ENCODE measurements at regions not wholly inside any gene's neighbourhood (a gene's known extent, or its start where the extent isn't known, plus 50 kb on each side); places are given as distances from the start of the nearest gene placed in this dataset.

DNA sequence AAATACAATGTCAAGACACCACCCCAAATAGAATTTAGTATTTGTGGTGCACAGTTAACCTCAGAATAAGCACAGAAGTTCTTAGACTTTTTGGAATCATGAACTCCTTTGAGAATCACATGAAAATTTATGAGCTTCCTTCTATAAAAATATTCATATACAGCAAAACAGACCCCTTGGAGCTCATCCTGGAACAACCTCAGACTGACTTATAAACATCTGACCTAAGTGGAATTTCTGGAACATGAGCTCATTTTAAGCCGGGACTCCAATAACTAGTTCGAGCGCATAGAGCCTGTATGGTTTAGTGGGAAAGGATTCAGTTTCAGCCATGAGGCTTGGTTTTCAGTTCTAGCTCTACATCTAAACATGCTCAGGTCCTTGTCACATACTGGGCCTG, 192.3 kb downstream of the DEPDC1B start:
- TF ChIP-seq, protein P1, sequence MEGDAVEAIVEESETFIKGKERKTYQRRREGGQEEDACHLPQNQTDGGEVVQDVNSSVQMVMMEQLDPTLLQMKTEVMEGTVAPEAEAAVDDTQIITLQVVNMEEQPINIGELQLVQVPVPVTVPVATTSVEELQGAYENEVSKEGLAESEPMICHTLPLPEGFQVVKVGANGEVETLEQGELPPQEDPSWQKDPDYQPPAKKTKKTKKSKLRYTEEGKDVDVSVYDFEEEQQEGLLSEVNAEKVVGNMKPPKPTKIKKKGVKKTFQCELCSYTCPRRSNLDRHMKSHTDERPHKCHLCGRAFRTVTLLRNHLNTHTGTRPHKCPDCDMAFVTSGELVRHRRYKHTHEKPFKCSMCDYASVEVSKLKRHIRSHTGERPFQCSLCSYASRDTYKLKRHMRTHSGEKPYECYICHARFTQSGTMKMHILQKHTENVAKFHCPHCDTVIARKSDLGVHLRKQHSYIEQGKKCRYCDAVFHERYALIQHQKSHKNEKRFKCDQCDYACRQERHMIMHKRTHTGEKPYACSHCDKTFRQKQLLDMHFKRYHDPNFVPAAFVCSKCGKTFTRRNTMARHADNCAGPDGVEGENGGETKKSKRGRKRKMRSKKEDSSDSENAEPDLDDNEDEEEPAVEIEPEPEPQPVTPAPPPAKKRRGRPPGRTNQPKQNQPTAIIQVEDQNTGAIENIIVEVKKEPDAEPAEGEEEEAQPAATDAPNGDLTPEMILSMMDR (IDR thresholded peaks at IDR 0.05; ENCODE audit: borderline replicate concordance, insufficient read depth, low read depth, low read length), result no peak
- no peak overlapping the region for H3K4me3 ChIP-seq (ENCODE audit: low read depth, low read length)

DNA sequence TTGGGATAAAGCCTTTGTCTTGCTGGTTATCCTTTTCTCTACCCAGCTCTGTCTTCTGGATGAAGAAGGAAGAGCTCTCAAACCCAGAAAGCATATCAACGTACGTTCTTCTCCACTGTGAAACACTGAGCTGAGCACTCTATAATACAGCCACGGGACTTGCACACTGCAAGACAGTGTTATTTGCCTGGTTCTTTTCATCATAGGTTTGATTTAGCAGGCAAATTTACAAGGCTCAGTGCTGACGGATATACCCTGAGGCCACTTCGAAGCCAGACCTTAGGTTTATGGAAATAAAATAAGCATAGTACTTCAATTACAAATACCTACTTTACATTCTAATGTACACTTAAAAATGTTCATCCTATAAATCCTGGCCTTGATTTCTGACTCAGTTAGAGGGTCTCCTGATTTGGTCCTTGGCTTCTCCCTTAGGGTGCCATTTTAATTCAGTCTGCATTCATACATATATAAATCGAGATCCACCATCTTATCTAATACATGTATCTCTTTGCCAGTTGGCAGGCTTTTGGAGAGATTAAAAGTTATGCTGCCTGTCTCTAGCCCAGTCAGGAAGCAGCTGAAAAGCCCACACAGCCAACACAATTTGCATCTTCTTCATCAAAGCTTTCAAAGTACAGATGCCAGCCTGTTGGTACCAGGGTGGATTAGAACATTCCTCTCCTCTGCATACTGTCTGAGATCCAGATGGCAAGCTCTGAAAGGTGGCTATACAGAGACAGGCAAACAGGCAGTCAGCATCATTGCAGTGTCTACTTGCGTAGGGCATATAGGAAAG, 194.4 kb downstream of the DEPDC1B start:
- no peak overlapping the region for H3K4me3 ChIP-seq (ENCODE audit: low read depth, low read length)
- TF ChIP-seq, protein P1 (IDR thresholded peaks at IDR 0.05; ENCODE audit: borderline replicate concordance, insufficient read depth, low read depth, low read length), result no peak

DNA sequence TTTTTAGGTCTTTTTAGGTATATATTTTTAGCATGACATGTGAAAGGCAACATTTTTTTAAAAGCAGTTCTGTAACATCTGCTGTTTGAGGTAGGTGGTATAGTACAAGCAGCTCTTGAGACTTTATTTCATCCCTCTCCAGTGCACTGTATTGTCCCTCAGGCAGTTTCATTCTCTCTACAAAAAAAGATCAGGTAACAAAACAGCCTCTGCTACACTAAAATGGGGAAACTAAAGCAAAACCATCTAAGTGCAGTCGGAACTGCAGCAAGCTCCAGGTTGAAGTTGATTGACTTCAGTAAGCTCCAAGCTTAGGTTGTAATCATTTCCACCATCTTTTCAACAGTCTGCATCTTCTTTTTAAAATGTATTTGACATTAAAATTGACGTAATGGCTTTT, 195.6 kb downstream of the DEPDC1B start:
- TF ChIP-seq, protein P1 (IDR thresholded peaks at IDR 0.05; ENCODE audit: borderline replicate concordance, insufficient read depth, low read depth, low read length), result no peak
- H3K4me3 ChIP-seq (ENCODE audit: low read depth, low read length), result no peak overlapping the region

DNA sequence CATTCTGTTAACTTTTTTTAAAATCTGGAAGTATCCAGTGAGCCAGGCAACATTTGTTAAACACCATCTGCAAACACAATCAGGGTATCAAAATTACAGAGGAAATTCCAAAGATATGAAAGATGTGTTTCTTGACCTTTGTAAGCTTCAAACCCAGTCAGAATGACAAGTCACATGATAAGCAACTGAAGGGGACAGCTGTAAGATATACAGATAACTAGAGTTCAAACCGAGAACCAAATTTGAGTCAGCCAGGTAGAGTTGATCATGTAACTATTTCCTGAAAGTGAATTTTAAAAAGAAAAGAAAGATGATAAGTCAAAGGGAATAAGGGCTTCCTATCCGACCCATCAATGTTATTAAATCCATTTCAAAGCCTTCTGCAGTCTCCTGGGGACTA, 196.2 kb downstream of the DEPDC1B start:
- TF ChIP-seq, protein P1 (IDR thresholded peaks at IDR 0.05; ENCODE audit: borderline replicate concordance, insufficient read depth, low read depth, low read length), result no peak
- H3K4me3 ChIP-seq (ENCODE audit: low read depth, low read length), result no peak overlapping the region

DNA sequence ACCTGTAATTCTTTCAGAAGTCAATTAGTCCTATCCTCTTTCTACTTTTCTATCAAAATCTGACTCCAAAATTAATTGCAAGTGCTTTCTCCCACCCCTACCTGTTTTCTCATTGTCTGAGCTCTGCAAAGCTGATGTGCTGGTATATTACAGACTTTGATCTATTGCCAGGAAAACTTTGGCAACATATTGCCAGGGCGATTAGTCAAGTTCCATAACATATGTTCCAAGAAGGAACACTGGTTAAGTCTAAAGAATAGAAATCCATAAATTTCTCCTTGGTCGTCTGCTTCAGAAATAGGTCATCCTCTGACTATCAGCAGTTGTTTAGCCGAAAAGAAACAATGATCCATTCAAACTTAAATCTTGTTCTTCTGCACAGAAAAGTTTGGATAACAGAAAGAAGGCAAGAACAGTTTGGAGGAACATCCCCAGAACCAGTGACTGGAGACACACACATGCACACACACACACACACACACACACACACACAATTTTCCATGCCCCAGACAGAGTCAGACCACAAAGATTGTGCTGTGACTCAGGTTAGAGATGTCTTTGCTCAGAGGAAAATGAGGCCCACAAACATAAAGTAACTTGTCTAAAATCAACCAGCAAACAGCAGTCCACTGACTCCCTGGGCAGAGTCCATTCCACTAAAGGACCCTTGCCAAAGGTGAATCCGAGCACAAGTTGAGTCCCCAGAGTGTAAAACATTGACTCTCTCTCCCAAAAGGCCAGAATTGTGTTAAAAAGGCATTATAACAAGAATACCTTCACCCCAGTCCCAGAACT, 202.1 kb downstream of the DEPDC1B start:
- H3K4me3 ChIP-seq (ENCODE audit: low read depth, low read length), result no peak overlapping the region
- TF ChIP-seq, protein P1 (IDR thresholded peaks at IDR 0.05; ENCODE audit: borderline replicate concordance, insufficient read depth, low read depth, low read length), result no peak

DNA sequence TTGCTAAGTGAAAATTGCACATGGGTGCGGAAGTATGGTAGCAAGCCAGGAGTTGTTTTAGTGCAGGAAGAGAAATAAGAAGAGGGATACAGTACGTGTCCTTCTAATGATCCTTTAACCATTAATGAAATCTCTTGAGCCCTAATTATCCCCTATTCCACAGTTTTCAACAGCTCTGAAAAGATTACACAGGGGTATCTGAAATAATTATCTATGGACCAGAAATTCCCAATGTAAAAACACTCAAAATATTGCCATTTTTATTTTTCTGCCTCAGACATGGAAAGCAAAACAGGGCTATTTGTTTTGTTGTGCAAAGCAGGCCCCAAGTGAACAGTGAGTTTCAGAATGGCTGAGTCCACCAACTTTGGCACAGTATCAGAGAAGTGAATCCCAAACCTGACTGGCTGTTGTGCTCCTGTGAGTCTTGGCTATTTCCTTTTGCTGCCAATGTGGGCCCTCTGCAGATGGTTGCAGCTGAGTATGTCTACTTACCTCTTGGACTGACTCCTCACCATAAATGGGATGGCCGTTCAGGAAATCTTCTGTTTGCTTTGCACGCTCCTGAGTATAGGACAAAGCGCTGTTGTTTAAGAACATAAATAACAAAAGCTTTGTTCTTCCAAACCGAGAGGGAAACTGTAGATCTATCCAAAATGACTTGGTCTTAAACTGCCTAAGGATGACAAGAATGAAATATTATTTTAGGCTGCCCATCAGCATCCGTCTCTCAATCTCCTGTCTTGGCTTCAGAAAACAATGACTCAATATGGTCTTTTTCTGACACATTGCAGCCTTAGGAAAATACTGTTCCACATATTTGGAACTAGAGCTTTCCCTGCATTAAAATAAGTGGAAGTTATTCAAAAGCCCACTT, 204.1 kb downstream of the DEPDC1B start:
- no peak overlapping the region for H3K4me3 ChIP-seq (ENCODE audit: low read depth, low read length)
- TF ChIP-seq, protein P1 (IDR thresholded peaks at IDR 0.05; ENCODE audit: borderline replicate concordance, insufficient read depth, low read depth, low read length), result no peak

Measured in GM12875 (cell line).